WTC11 (cell line): ENCODE measurements at regions not wholly inside any gene's neighbourhood (a gene's known extent, or its start where the extent isn't known, plus 50 kb on each side); places are given as distances from the start of the nearest gene placed in this dataset.

Experiments
- ATAC-seq: fragments of 200-7000 bp; cut with Tn5 transposase; 2 replicates; pipeline ENCODE4 v1.10.0; 2021; ENCODE audit warnings: mild to moderate bottlenecking, moderate library complexity
- CTCF ChIA-PET: fragments of 300-600 bp; sonication (Branson Sonifier 250); formaldehyde crosslinking; loops from one replicate; lab custom pipeline; 2021; ENCODE audit warnings: antibody characterized with exemption; lab: Charles Lee
- POLR2A ChIA-PET: fragments of 350-600 bp; sonication (Branson Sonifier 250); formaldehyde crosslinking; loops from one replicate; lab custom pipeline; 2021; ENCODE audit warnings: antibody characterized with exemption; lab: Charles Lee
- DNase-seq: peaks from one replicate; pipeline ENCODE4 v3.0.0; 2021; ENCODE audit warnings: low spot score
- H3K27ac Mint-ChIP-seq: 2 replicates; pipeline ENCODE4 v1.8.0; 2021; ENCODE audit warnings: mixed read lengths
- H3K27me3 Mint-ChIP-seq: 2 replicates; pipeline ENCODE4 v1.8.0; 2021; ENCODE audit warnings: low read depth, mild to moderate bottlenecking, moderate library complexity, mixed read lengths
- H3K36me3 Mint-ChIP-seq: 2 replicates; pipeline ENCODE4 v1.8.0; 2021; ENCODE audit warnings: mixed read lengths
- H3K4me1 Mint-ChIP-seq: 2 replicates; pipeline ENCODE4 v1.8.0; 2022; ENCODE audit warnings: mixed read lengths
- H3K4me3 Mint-ChIP-seq: 2 replicates; pipeline ENCODE4 v1.8.0; 2021; ENCODE audit warnings: mild to moderate bottlenecking, moderate library complexity, mixed read lengths
- H3K9me3 Mint-ChIP-seq: 2 replicates; pipeline ENCODE4 v1.8.0; 2021; ENCODE audit warnings: mixed read lengths
- EMX1 ChIP-seq: fragments of 250-450 bp; sonication (Bioruptor Pico); IDR thresholded peaks from 2 replicates; pipeline ENCODE4 v1.8.0; 2021; ENCODE audit warnings: mild to moderate bottlenecking
- GABPB1 ChIP-seq: sonication (generic); formaldehyde crosslinking; IDR thresholded peaks from 2 replicates; pipeline ENCODE4 v1.8.1; 2023; ENCODE audit warnings: mild to moderate bottlenecking, missing genetic modification reagents
- GRHL2 ChIP-seq: fragments of 250-450 bp; sonication (Bioruptor Pico); IDR thresholded peaks from 2 replicates; pipeline ENCODE4 v1.8.0; 2022; ENCODE audit warnings: mild to moderate bottlenecking, moderate library complexity; ENCODE audit not compliant: insufficient replicate concordance, severe bottlenecking
- IRF2 ChIP-seq: sonication (generic); formaldehyde crosslinking; IDR thresholded peaks from 2 replicates; pipeline ENCODE4 v1.8.0; 2022; ENCODE audit warnings: low read depth, missing genetic modification reagents, borderline replicate concordance
- JAZF1 ChIP-seq: fragments of 250-450 bp; sonication (Bioruptor Pico); IDR thresholded peaks from 2 replicates; pipeline ENCODE4 v1.9.0; 2021; ENCODE audit warnings: moderate library complexity, mild to moderate bottlenecking, inconsistent platforms
- KAT7 ChIP-seq: sonication (generic); formaldehyde crosslinking; IDR thresholded peaks from 2 replicates; pipeline ENCODE4 v1.8.1; 2023; ENCODE audit warnings: missing genetic modification reagents, mild to moderate bottlenecking, borderline replicate concordance
- NFE2L1 ChIP-seq: sonication (generic); formaldehyde crosslinking; IDR thresholded peaks from 2 replicates; pipeline ENCODE4 v1.8.1; 2023; ENCODE audit warnings: missing genetic modification reagents
- NFYB ChIP-seq: sonication (generic); formaldehyde crosslinking; conservative IDR thresholded peaks from 2 replicates; pipeline ENCODE4 v1.8.0; 2022; ENCODE audit warnings: low read depth, missing genetic modification reagents
- NR1H2 ChIP-seq: sonication (generic); formaldehyde crosslinking; IDR thresholded peaks from 2 replicates; pipeline ENCODE4 v1.9.0; 2021; ENCODE audit warnings: mild to moderate bottlenecking, moderate library complexity, missing genetic modification reagents
- NR3C1 ChIP-seq: sonication (generic); formaldehyde crosslinking; conservative IDR thresholded peaks from 2 replicates; pipeline ENCODE4 v1.8.1; 2023; ENCODE audit warnings: low read depth, mild to moderate bottlenecking, missing genetic modification reagents
- PRRX2 ChIP-seq: fragments of 250-450 bp; sonication (Bioruptor Pico); IDR thresholded peaks from 2 replicates; pipeline ENCODE4 v1.8.0; 2021; ENCODE audit warnings: mild to moderate bottlenecking
- SP1 ChIP-seq: sonication (generic); formaldehyde crosslinking; conservative IDR thresholded peaks from 2 replicates; pipeline ENCODE4 v1.8.1; 2022; ENCODE audit warnings: missing genetic modification reagents
- ZBTB21 ChIP-seq: sonication (generic); formaldehyde crosslinking; IDR thresholded peaks from 2 replicates; pipeline ENCODE4 v1.8.1; 2023; ENCODE audit warnings: mild to moderate bottlenecking, missing genetic modification reagents, borderline replicate concordance
- ZNF121 ChIP-seq: sonication (generic); formaldehyde crosslinking; IDR thresholded peaks from 2 replicates; pipeline ENCODE4 v1.8.0; 2023; ENCODE audit warnings: missing genetic modification reagents
- ZNF219 ChIP-seq: sonication (generic); formaldehyde crosslinking; IDR thresholded peaks from 2 replicates; pipeline ENCODE4 v1.8.0; 2023; ENCODE audit warnings: missing genetic modification reagents, mild to moderate bottlenecking, borderline replicate concordance
- ZNF671 ChIP-seq: fragments of 250-450 bp; sonication (Bioruptor Pico); IDR thresholded peaks from 2 replicates; pipeline ENCODE4 v1.8.0; 2021; ENCODE audit warnings: mild to moderate bottlenecking
- TF ChIP-seq, protein P1 (sequence below): sonication (generic); formaldehyde crosslinking; conservative IDR thresholded peaks from 2 replicates; pipeline ENCODE4 v1.8.1; 2023; ENCODE audit warnings: mild to moderate bottlenecking, low read depth, missing genetic modification reagents, moderate library complexity
- TF ChIP-seq, protein P2 (sequence below): sonication (generic); formaldehyde crosslinking; IDR thresholded peaks from 2 replicates; pipeline ENCODE4 v1.8.1; 2022; ENCODE audit warnings: mild to moderate bottlenecking, moderate library complexity, missing genetic modification reagents
- TF ChIP-seq, protein P3 (sequence below): sonication (generic); formaldehyde crosslinking; conservative IDR thresholded peaks from 2 replicates; pipeline ENCODE4 v1.8.1; 2022; ENCODE audit warnings: mild to moderate bottlenecking, missing genetic modification reagents
- TF ChIP-seq, protein P4 (sequence below): sonication (generic); formaldehyde crosslinking; IDR thresholded peaks from 2 replicates; pipeline ENCODE4 v1.8.1; 2022; ENCODE audit warnings: low read depth, mild to moderate bottlenecking, moderate library complexity, missing genetic modification reagents, borderline replicate concordance
- TF ChIP-seq, protein P5 (sequence below): fragments of 250-450 bp; sonication (Bioruptor Pico); IDR thresholded peaks from 2 replicates; pipeline ENCODE4 v1.9.0; 2021; ENCODE audit warnings: mild to moderate bottlenecking, borderline replicate concordance
- TF ChIP-seq, protein P6 (sequence below): fragments of 200-600 bp; IDR thresholded peaks from 2 replicates; pipeline ENCODE4 v1.8.0; 2022; ENCODE audit warnings: antibody characterized with exemption

DNA sequence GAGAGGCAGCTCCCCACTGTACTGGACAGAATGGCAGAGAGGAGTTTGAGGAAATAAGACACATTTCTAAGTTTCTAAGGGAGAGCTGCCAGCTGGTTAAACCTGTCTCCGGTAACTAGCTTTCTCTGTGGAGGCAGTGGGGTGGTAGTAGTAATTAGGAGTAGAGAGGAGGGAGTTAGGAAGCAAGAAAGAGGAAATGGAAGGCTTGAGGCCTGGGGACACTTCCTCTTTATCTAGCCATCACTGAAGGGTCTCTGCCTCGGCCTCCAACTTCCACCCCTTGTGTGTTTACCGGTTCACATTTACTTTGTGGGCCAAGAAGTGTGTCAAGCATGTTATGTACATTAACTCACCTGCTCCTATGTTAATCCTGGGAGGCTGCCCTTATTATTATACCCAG is 462.2 kb upstream of the DMAC1 start (continued):
- TF ChIP-seq SP1 (CRISPR knock-in tag) (no peak), ZNF219 (no peak), NR3C1 (CRISPR knock-in tag) (no peak), NFYB (CRISPR knock-in tag) (no peak)
- TF ChIP-seq, protein P1, sequence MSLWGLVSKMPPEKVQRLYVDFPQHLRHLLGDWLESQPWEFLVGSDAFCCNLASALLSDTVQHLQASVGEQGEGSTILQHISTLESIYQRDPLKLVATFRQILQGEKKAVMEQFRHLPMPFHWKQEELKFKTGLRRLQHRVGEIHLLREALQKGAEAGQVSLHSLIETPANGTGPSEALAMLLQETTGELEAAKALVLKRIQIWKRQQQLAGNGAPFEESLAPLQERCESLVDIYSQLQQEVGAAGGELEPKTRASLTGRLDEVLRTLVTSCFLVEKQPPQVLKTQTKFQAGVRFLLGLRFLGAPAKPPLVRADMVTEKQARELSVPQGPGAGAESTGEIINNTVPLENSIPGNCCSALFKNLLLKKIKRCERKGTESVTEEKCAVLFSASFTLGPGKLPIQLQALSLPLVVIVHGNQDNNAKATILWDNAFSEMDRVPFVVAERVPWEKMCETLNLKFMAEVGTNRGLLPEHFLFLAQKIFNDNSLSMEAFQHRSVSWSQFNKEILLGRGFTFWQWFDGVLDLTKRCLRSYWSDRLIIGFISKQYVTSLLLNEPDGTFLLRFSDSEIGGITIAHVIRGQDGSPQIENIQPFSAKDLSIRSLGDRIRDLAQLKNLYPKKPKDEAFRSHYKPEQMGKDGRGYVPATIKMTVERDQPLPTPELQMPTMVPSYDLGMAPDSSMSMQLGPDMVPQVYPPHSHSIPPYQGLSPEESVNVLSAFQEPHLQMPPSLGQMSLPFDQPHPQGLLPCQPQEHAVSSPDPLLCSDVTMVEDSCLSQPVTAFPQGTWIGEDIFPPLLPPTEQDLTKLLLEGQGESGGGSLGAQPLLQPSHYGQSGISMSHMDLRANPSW, result no peak
- TF ChIP-seq, protein P2, sequence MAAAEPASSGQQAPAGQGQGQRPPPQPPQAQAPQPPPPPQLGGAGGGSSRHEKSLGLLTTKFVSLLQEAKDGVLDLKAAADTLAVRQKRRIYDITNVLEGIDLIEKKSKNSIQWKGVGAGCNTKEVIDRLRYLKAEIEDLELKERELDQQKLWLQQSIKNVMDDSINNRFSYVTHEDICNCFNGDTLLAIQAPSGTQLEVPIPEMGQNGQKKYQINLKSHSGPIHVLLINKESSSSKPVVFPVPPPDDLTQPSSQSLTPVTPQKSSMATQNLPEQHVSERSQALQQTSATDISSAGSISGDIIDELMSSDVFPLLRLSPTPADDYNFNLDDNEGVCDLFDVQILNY, result no peak
- TF ChIP-seq, protein P3, sequence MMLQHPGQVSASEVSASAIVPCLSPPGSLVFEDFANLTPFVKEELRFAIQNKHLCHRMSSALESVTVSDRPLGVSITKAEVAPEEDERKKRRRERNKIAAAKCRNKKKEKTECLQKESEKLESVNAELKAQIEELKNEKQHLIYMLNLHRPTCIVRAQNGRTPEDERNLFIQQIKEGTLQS (CRISPR knock-in tag), result no peak

DNA sequence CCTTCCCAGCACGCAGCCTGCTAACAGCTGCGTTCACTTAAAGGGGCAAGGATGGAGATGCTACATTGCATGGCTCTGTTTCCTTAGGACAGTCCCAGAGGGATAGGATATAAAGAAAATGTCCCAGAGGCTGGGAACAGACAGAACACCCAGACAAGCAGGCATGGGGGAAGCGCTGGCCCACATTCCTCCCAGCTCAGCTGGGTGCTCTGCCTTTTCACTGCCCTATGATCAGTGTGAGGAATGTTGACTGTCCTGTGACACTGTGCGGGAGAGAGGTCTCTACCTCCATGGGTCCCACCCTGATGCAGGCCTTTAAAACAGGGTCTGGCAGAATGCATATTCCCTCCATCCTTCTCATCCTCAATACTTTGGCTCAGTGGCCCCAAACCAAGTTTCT is 459.4 kb upstream of the DMAC1 start:
- Mint-ChIP-seq H3K27me3 (no peaks in the 10 kb centered on the region), H3K9me3 (no peaks in the 10 kb centered on the region), H3K36me3 (no peaks in the 10 kb centered on the region), H3K4me1 (peaks cover 31% of the 10 kb centered on the region), H3K4me3 (no peak overlapping the region), H3K27ac (no peak overlapping the region; the same call in 1 of the 2 replicates)
- ATAC-seq, result peak; percentile 29; the same call in 1 of the 2 replicates
- CTCF ChIA-PET, result no interaction called here
- POLR2A ChIA-PET, result no interaction called here
- TF ChIP-seq GABPB1 (CRISPR knock-in tag) (no peak), ZBTB21 (CRISPR knock-in tag) (no peak), NR1H2 (CRISPR knock-in tag) (no peak), EMX1 (CRISPR knock-in tag) (no peak), JAZF1 (CRISPR knock-in tag) (no peak), KAT7 (CRISPR knock-in tag) (no peak), ZNF121 (CRISPR knock-in tag) (no peak), NFYB (CRISPR knock-in tag) (no peak), GRHL2 (CRISPR knock-in tag) (no peak), NFE2L1 (CRISPR knock-in tag) (no peak), IRF2 (CRISPR knock-in tag) (no peak), ZNF671 (CRISPR knock-in tag) (no peak), PRRX2 (no peak)
- TF ChIP-seq, protein P4, sequence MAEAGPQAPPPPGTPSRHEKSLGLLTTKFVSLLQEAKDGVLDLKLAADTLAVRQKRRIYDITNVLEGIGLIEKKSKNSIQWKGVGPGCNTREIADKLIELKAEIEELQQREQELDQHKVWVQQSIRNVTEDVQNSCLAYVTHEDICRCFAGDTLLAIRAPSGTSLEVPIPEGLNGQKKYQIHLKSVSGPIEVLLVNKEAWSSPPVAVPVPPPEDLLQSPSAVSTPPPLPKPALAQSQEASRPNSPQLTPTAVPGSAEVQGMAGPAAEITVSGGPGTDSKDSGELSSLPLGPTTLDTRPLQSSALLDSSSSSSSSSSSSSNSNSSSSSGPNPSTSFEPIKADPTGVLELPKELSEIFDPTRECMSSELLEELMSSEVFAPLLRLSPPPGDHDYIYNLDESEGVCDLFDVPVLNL (CRISPR knock-in tag), result no peak
- TF ChIP-seq, protein P5, sequence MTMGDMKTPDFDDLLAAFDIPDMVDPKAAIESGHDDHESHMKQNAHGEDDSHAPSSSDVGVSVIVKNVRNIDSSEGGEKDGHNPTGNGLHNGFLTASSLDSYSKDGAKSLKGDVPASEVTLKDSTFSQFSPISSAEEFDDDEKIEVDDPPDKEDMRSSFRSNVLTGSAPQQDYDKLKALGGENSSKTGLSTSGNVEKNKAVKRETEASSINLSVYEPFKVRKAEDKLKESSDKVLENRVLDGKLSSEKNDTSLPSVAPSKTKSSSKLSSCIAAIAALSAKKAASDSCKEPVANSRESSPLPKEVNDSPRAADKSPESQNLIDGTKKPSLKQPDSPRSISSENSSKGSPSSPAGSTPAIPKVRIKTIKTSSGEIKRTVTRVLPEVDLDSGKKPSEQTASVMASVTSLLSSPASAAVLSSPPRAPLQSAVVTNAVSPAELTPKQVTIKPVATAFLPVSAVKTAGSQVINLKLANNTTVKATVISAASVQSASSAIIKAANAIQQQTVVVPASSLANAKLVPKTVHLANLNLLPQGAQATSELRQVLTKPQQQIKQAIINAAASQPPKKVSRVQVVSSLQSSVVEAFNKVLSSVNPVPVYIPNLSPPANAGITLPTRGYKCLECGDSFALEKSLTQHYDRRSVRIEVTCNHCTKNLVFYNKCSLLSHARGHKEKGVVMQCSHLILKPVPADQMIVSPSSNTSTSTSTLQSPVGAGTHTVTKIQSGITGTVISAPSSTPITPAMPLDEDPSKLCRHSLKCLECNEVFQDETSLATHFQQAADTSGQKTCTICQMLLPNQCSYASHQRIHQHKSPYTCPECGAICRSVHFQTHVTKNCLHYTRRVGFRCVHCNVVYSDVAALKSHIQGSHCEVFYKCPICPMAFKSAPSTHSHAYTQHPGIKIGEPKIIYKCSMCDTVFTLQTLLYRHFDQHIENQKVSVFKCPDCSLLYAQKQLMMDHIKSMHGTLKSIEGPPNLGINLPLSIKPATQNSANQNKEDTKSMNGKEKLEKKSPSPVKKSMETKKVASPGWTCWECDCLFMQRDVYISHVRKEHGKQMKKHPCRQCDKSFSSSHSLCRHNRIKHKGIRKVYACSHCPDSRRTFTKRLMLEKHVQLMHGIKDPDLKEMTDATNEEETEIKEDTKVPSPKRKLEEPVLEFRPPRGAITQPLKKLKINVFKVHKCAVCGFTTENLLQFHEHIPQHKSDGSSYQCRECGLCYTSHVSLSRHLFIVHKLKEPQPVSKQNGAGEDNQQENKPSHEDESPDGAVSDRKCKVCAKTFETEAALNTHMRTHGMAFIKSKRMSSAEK (CRISPR knock-in tag), result no peak
- TF ChIP-seq, protein P6, sequence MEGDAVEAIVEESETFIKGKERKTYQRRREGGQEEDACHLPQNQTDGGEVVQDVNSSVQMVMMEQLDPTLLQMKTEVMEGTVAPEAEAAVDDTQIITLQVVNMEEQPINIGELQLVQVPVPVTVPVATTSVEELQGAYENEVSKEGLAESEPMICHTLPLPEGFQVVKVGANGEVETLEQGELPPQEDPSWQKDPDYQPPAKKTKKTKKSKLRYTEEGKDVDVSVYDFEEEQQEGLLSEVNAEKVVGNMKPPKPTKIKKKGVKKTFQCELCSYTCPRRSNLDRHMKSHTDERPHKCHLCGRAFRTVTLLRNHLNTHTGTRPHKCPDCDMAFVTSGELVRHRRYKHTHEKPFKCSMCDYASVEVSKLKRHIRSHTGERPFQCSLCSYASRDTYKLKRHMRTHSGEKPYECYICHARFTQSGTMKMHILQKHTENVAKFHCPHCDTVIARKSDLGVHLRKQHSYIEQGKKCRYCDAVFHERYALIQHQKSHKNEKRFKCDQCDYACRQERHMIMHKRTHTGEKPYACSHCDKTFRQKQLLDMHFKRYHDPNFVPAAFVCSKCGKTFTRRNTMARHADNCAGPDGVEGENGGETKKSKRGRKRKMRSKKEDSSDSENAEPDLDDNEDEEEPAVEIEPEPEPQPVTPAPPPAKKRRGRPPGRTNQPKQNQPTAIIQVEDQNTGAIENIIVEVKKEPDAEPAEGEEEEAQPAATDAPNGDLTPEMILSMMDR, result no peak
- DNase-seq, result no peak
